ENCODE measurements at regions not wholly inside any gene's neighbourhood (a gene's known extent, or its start where the extent isn't known, plus 50 kb on each side); places are given as distances from the start of the nearest gene placed in this dataset.
A peak's percentile ranks its signal among the peaks of the same experiment; 100 is the strongest.

DNA sequence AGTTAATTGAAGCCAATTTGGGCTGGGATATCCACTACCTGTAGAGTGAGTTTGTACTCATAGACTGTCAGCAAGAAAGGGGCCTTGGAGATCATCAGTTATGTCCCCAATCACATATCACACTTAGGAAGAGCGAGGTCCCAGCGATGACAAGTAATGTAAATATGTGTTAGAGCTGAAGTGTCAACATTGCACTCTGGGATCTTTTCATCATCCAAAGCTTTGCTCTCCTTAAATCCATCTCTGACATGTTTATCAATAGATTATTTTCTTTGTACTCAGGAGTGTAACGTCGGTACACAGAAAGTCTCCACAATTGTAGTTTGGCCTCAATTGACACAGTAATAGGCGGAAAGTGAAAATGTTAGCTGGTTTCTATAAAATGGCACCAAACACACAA, 113.7 kb upstream of the TPRG1 start (continued):
- no peak for TF ChIP-seq SOX6 (IDR thresholded peaks at IDR 0.05)
- TF ChIP-seq SOX6 (CRISPR knock-in tag; IDR thresholded peaks at IDR 0.05): peak; percentile 79
- peak; percentile 13; the same call in 1 of the 2 replicates for TF ChIP-seq PITX1 (CRISPR knock-in tag; IDR thresholded peaks at IDR 0.05)
- TF ChIP-seq, protein P1, sequence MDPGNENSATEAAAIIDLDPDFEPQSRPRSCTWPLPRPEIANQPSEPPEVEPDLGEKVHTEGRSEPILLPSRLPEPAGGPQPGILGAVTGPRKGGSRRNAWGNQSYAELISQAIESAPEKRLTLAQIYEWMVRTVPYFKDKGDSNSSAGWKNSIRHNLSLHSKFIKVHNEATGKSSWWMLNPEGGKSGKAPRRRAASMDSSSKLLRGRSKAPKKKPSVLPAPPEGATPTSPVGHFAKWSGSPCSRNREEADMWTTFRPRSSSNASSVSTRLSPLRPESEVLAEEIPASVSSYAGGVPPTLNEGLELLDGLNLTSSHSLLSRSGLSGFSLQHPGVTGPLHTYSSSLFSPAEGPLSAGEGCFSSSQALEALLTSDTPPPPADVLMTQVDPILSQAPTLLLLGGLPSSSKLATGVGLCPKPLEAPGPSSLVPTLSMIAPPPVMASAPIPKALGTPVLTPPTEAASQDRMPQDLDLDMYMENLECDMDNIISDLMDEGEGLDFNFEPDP (CRISPR knock-in tag; conservative IDR thresholded peaks at IDR 0.05): no peak
- TF ChIP-seq HHEX (CRISPR knock-in tag; IDR thresholded peaks at IDR 0.05): peak; percentile 74
- TF ChIP-seq, protein P2, sequence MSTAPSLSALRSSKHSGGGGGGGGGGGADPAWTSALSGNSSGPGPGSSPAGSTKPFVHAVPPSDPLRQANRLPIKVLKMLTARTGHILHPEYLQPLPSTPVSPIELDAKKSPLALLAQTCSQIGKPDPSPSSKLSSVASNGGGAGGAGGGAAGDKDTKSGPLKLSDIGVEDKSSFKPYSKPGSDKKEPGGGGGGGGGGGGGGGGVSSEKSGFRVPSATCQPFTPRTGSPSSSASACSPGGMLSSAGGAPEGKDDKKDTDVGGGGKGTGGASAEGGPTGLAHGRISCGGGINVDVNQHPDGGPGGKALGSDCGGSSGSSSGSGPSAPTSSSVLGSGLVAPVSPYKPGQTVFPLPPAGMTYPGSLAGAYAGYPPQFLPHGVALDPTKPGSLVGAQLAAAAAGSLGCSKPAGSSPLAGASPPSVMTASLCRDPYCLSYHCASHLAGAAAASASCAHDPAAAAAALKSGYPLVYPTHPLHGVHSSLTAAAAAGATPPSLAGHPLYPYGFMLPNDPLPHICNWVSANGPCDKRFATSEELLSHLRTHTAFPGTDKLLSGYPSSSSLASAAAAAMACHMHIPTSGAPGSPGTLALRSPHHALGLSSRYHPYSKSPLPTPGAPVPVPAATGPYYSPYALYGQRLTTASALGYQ (CRISPR knock-in tag; IDR thresholded peaks at IDR 0.05): peak; percentile 49; the same call in 1 of the 2 replicates
- no peak for TF ChIP-seq SMAD1 (CRISPR knock-in tag; IDR thresholded peaks at IDR 0.05; ENCODE audit: borderline replicate concordance, low read depth)
- TF ChIP-seq, protein P3, sequence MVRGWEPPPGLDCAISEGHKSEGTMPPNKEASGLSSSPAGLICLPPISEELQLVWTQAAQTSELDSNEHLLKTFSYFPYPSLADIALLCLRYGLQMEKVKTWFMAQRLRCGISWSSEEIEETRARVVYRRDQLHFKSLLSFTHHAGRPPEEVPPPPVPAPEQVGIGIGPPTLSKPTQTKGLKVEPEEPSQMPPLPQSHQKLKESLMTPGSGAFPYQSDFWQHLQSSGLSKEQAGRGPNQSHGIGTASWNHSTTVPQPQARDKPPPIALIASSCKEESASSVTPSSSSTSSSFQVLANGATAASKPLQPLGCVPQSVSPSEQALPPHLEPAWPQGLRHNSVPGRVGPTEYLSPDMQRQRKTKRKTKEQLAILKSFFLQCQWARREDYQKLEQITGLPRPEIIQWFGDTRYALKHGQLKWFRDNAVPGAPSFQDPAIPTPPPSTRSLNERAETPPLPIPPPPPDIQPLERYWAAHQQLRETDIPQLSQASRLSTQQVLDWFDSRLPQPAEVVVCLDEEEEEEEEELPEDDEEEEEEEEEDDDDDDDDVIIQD (CRISPR knock-in tag; IDR thresholded peaks at IDR 0.05; ENCODE audit: low read depth): peak; percentile 40; the same call in 1 of the 2 replicates
- TF ChIP-seq, protein P4, sequence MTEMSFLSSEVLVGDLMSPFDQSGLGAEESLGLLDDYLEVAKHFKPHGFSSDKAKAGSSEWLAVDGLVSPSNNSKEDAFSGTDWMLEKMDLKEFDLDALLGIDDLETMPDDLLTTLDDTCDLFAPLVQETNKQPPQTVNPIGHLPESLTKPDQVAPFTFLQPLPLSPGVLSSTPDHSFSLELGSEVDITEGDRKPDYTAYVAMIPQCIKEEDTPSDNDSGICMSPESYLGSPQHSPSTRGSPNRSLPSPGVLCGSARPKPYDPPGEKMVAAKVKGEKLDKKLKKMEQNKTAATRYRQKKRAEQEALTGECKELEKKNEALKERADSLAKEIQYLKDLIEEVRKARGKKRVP (CRISPR knock-in tag; IDR thresholded peaks at IDR 0.05): peak in 1 of 2 experiments; percentile 55; a peak in 2 of 4 replicates
- TF ChIP-seq HMG20A (CRISPR knock-in tag; IDR thresholded peaks at IDR 0.05; ENCODE audit: borderline replicate concordance): peak; percentile 77; the same call in 1 of the 2 replicates
- no peak for TF ChIP-seq ZNF768 (CRISPR knock-in tag; IDR thresholded peaks at IDR 0.05)
- no peak for TF ChIP-seq CBFB (CRISPR knock-in tag; IDR thresholded peaks at IDR 0.05)
- no peak for TF ChIP-seq JUNB (CRISPR knock-in tag; IDR thresholded peaks at IDR 0.05; ENCODE audit: borderline replicate concordance)
- TF ChIP-seq, protein P5, sequence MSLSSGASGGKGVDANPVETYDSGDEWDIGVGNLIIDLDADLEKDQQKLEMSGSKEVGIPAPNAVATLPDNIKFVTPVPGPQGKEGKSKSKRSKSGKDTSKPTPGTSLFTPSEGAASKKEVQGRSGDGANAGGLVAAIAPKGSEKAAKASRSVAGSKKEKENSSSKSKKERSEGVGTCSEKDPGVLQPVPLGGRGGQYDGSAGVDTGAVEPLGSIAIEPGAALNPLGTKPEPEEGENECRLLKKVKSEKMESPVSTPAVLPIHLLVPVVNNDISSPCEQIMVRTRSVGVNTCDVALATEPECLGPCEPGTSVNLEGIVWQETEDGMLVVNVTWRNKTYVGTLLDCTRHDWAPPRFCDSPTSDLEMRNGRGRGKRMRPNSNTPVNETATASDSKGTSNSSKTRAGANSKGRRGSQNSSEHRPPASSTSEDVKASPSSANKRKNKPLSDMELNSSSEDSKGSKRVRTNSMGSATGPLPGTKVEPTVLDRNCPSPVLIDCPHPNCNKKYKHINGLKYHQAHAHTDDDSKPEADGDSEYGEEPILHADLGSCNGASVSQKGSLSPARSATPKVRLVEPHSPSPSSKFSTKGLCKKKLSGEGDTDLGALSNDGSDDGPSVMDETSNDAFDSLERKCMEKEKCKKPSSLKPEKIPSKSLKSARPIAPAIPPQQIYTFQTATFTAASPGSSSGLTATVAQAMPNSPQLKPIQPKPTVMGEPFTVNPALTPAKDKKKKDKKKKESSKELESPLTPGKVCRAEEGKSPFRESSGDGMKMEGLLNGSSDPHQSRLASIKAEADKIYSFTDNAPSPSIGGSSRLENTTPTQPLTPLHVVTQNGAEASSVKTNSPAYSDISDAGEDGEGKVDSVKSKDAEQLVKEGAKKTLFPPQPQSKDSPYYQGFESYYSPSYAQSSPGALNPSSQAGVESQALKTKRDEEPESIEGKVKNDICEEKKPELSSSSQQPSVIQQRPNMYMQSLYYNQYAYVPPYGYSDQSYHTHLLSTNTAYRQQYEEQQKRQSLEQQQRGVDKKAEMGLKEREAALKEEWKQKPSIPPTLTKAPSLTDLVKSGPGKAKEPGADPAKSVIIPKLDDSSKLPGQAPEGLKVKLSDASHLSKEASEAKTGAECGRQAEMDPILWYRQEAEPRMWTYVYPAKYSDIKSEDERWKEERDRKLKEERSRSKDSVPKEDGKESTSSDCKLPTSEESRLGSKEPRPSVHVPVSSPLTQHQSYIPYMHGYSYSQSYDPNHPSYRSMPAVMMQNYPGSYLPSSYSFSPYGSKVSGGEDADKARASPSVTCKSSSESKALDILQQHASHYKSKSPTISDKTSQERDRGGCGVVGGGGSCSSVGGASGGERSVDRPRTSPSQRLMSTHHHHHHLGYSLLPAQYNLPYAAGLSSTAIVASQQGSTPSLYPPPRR (CRISPR knock-in tag; IDR thresholded peaks at IDR 0.05; ENCODE audit: borderline replicate concordance): peak; percentile 76
- TF ChIP-seq, protein P6, sequence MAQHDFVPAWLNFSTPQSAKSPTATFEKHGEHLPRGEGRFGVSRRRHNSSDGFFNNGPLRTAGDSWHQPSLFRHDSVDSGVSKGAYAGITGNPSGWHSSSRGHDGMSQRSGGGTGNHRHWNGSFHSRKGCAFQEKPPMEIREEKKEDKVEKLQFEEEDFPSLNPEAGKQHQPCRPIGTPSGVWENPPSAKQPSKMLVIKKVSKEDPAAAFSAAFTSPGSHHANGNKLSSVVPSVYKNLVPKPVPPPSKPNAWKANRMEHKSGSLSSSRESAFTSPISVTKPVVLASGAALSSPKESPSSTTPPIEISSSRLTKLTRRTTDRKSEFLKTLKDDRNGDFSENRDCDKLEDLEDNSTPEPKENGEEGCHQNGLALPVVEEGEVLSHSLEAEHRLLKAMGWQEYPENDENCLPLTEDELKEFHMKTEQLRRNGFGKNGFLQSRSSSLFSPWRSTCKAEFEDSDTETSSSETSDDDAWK (CRISPR knock-in tag; IDR thresholded peaks at IDR 0.05): no peak
